Hematopoietic multipotent progenitor cell treated with erythropoietin and hydrocortisone succinate and interleukin-3 and kit ligand, for 4 days (in vitro differentiated cells): ENCODE measurements at regions not wholly inside any gene's neighbourhood (a gene's known extent, or its start where the extent isn't known, plus 50 kb on each side); places are given as distances from the start of the nearest gene placed in this dataset.

Experiments
- DNase-seq: peaks from one replicate; pipeline ENCODE4 v3.0.0-alpha.2; 2015

GRCh38 chr9:8262625-8263622 lies 463.3 kb upstream of the DMAC1 start:
- DNase-seq, result no peak

GRCh38 chr9:8261737-8262136 lies 462.2 kb upstream of the DMAC1 start:
- peak; percentile 25 for DNase-seq

GRCh38 chr9:8259028-8259427 lies 459.4 kb upstream of the DMAC1 start:
- DNase-seq, result no peak

- no peak for DNase-seq
These were observed 457.3 kb upstream of the DMAC1 start for GRCh38 chr9:8256880-8257279.

- DNase-seq, result no peak
These were observed 456.3 kb upstream of the DMAC1 start for GRCh38 chr9:8255850-8256249.

- DNase-seq, result no peak
These were observed 455.0 kb upstream of the DMAC1 start for GRCh38 chr9:8254541-8254940.

GRCh38 chr9:8252445-8252844 lies 452.9 kb upstream of the DMAC1 start:
- DNase-seq, result no peak

- no peak for DNase-seq
These were observed 452.0 kb upstream of the DMAC1 start for GRCh38 chr9:8251566-8251965.

GRCh38 chr9:8244505-8245092 lies 445.0 kb upstream of the DMAC1 start:
- DNase-seq, result no peak

- no peak for DNase-seq
These were observed 441.6 kb upstream of the DMAC1 start for GRCh38 chr9:8241201-8241600.

GRCh38 chr9:8237096-8237495 lies 437.5 kb upstream of the DMAC1 start:
- DNase-seq, result no peak

- DNase-seq, result no peak
These were observed 435.9 kb upstream of the DMAC1 start for GRCh38 chr9:8235489-8235888.

- no peak for DNase-seq
These were observed 434.7 kb upstream of the DMAC1 start for GRCh38 chr9:8234316-8234715.

GRCh38 chr9:8232726-8233125 lies 433.1 kb upstream of the DMAC1 start:
- DNase-seq, result no peak

GRCh38 chr9:8229226-8229625 lies 429.6 kb upstream of the DMAC1 start:
- no peak for DNase-seq

GRCh38 chr9:8224381-8224801 lies 424.8 kb upstream of the DMAC1 start:
- DNase-seq, result no peak

GRCh38 chr9:8223861-8224260 lies 424.3 kb upstream of the DMAC1 start:
- DNase-seq, result no peak

GRCh38 chr9:8221462-8221861 lies 421.9 kb upstream of the DMAC1 start:
- DNase-seq, result no peak

- no peak for DNase-seq
These were observed 408.9 kb upstream of the DMAC1 start for GRCh38 chr9:8208465-8208864.

- DNase-seq, result peak; percentile 57
These were observed 408.0 kb upstream of the DMAC1 start for GRCh38 chr9:8207596-8207995.

- peak; percentile 48 for DNase-seq
These were observed 407.1 kb upstream of the DMAC1 start for GRCh38 chr9:8206720-8207119.

- peak; percentile 65 for DNase-seq
These were observed 406.0 kb upstream of the DMAC1 start for GRCh38 chr9:8205576-8205975.

- DNase-seq, result no peak
These were observed 390.3 kb upstream of the DMAC1 start for GRCh38 chr9:8189881-8190280.

- no peak for DNase-seq
These were observed 389.3 kb upstream of the DMAC1 start for GRCh38 chr9:8188723-8189407.
